ENCODE measurements at regions not wholly inside any gene's neighbourhood (a gene's known extent, or its start where the extent isn't known, plus 50 kb on each side); places are given as distances from the start of the nearest gene placed in this dataset.

DNA sequence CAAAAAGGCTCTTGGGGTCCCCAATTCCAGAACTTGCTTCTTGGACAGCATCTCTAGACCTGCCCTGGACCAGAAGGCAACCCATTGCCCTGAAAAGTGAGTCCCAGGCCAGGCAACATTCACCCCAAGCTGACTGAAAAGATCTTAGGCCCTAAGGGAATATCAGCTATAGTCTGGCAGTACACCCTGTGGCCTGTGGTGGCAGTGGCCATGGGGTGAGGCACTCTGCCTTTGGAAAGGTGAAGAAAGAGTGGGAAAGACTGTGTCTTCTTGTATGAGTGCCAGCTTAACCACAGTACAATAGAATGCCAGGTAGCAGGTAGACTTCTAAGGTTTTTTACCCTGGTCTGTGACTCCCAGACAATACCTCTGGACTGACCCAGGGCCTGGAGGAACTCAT, 564.5 kb downstream of the CDH8 start:
- TF ChIP-seq EP300 (IDR thresholded peaks at IDR 0.05; ENCODE audit: borderline replicate concordance in 1 of 2, control insufficient read depth in 1 of 2, low read depth in 2 of 2, low read length in 2 of 2): no peak
- TF ChIP-seq, protein P1, sequence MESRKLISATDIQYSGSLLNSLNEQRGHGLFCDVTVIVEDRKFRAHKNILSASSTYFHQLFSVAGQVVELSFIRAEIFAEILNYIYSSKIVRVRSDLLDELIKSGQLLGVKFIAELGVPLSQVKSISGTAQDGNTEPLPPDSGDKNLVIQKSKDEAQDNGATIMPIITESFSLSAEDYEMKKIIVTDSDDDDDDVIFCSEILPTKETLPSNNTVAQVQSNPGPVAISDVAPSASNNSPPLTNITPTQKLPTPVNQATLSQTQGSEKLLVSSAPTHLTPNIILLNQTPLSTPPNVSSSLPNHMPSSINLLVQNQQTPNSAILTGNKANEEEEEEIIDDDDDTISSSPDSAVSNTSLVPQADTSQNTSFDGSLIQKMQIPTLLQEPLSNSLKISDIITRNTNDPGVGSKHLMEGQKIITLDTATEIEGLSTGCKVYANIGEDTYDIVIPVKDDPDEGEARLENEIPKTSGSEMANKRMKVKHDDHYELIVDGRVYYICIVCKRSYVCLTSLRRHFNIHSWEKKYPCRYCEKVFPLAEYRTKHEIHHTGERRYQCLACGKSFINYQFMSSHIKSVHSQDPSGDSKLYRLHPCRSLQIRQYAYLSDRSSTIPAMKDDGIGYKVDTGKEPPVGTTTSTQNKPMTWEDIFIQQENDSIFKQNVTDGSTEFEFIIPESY (IDR thresholded peaks at IDR 0.05): no peak
- TF ChIP-seq, protein P2, sequence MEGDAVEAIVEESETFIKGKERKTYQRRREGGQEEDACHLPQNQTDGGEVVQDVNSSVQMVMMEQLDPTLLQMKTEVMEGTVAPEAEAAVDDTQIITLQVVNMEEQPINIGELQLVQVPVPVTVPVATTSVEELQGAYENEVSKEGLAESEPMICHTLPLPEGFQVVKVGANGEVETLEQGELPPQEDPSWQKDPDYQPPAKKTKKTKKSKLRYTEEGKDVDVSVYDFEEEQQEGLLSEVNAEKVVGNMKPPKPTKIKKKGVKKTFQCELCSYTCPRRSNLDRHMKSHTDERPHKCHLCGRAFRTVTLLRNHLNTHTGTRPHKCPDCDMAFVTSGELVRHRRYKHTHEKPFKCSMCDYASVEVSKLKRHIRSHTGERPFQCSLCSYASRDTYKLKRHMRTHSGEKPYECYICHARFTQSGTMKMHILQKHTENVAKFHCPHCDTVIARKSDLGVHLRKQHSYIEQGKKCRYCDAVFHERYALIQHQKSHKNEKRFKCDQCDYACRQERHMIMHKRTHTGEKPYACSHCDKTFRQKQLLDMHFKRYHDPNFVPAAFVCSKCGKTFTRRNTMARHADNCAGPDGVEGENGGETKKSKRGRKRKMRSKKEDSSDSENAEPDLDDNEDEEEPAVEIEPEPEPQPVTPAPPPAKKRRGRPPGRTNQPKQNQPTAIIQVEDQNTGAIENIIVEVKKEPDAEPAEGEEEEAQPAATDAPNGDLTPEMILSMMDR (IDR thresholded peaks at IDR 0.05 in 2 of 3, conservative IDR thresholded peaks at IDR 0.05 in 1 of 3; ENCODE audit: control insufficient read depth in 2 of 3, extremely low read depth in 1 of 3, insufficient read depth in 1 of 3, low read depth in 3 of 3, low read length in 3 of 3): no peak
- no peak for TF ChIP-seq RAD51 (IDR thresholded peaks at IDR 0.05)
- no peak for TF ChIP-seq CREB1 (IDR thresholded peaks at IDR 0.05; ENCODE audit: low read depth)
- TF ChIP-seq POLR2A (IDR thresholded peaks at IDR 0.05; ENCODE audit: low read depth, low read length): no peak
- no peak for TF ChIP-seq BCL11A (IDR thresholded peaks at IDR 0.05; ENCODE audit: low read depth, low read length)
- no peak for TF ChIP-seq JUND (IDR thresholded peaks at IDR 0.05; ENCODE audit: low read depth, low read length)
- TF ChIP-seq, protein P3, sequence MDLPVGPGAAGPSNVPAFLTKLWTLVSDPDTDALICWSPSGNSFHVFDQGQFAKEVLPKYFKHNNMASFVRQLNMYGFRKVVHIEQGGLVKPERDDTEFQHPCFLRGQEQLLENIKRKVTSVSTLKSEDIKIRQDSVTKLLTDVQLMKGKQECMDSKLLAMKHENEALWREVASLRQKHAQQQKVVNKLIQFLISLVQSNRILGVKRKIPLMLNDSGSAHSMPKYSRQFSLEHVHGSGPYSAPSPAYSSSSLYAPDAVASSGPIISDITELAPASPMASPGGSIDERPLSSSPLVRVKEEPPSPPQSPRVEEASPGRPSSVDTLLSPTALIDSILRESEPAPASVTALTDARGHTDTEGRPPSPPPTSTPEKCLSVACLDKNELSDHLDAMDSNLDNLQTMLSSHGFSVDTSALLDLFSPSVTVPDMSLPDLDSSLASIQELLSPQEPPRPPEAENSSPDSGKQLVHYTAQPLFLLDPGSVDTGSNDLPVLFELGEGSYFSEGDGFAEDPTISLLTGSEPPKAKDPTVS (IDR thresholded peaks at IDR 0.05; ENCODE audit: low read depth, low read length): no peak
